Panc1 (cell line): ENCODE measurements at regions not wholly inside any gene's neighbourhood (a gene's known extent, or its start where the extent isn't known, plus 50 kb on each side); places are given as distances from the start of the nearest gene placed in this dataset.

Experiments
- ATAC-seq: fragments of 200-7000 bp; cut with Tn5 transposase; 2 replicates; pipeline ENCODE4 v1.9.1; 2020; ENCODE audit warnings: mild to moderate bottlenecking, moderate library complexity
- BruUV-seq: library from RNA; stranded (reverse); fragments of 400-500 nt; replicated peaks from 2 replicates; lab custom pipeline; 2021; lab: Mats Ljungman, UMichigan
- CTCF ChIA-PET: fragments of 300-600 bp; sonication (Branson Sonifier 250); formaldehyde crosslinking; loops from one replicate; lab custom pipeline; 2022; ENCODE audit warnings: antibody characterized with exemption; lab: Charles Lee
- POLR2A ChIA-PET: fragments of 300-600 bp; sonication (Branson Sonifier 250); formaldehyde crosslinking; loops from one replicate; lab custom pipeline; 2022; ENCODE audit warnings: antibody characterized with exemption; lab: Charles Lee
- DNase-seq: peaks from one replicate; pipeline ENCODE4 v3.0.0-alpha.2; 2010; ENCODE audit warnings: low read depth, low spot score
- H3K27ac ChIP-seq: 2 replicates; pipeline ENCODE4 v1.5.1; 2011; ENCODE audit warnings: mild to moderate bottlenecking, low read length, inconsistent platforms
- H3K27me3 ChIP-seq: fragments of 200-500 bp; sonication (Bioruptor generic); 2 replicates; pipeline ENCODE4 v1.6.0; 2014; ENCODE audit warnings: low read length, inconsistent platforms; ENCODE audit not compliant: control insufficient read depth, insufficient read depth
- H3K36me3 ChIP-seq: fragments of 200-500 bp; sonication (Bioruptor generic); 2 replicates; pipeline ENCODE4 v1.5.1; 2014; ENCODE audit warnings: inconsistent platforms, mild to moderate bottlenecking, low read length, moderate library complexity; ENCODE audit not compliant: control insufficient read depth, insufficient read depth
- H3K4me1 ChIP-seq: 2 replicates; pipeline ENCODE4 v1.5.1; 2011; ENCODE audit warnings: inconsistent platforms, mild to moderate bottlenecking, low read length, moderate library complexity; ENCODE audit not compliant: control insufficient read depth, insufficient read depth
- H3K4me3 ChIP-seq, 2 experiments: 2 replicates each; pipeline ENCODE4 v1.5.1; 2011 to 2012; ENCODE audit warnings: low read depth in 2 of 2, low read length in 2 of 2, mild to moderate bottlenecking in 2 of 2, inconsistent platforms in 1 of 2, moderate library complexity in 1 of 2
- H3K9me3 ChIP-seq: fragments of 200-500 bp; sonication (Bioruptor generic); 2 replicates; pipeline ENCODE4 v1.5.1; 2014; ENCODE audit warnings: low read depth, mild to moderate bottlenecking, inconsistent platforms, low read length, moderate library complexity; ENCODE audit not compliant: control insufficient read depth, insufficient read depth
- POLR2AphosphoS5 ChIP-seq: IDR thresholded peaks from 2 replicates; pipeline ENCODE4 v1.6.1; 2012; ENCODE audit warnings: mild to moderate bottlenecking, low read depth, low read length, moderate library complexity
- SIN3A ChIP-seq: IDR thresholded peaks from 2 replicates; pipeline ENCODE4 v1.6.1; 2012; ENCODE audit warnings: low read depth, mild to moderate bottlenecking, low read length, moderate library complexity, borderline replicate concordance; ENCODE audit not compliant: insufficient read depth
- TCF7L2 ChIP-seq: IDR thresholded peaks from 2 replicates; pipeline ENCODE4 v1.6.1; 2011; ENCODE audit warnings: mild to moderate bottlenecking, low read depth, low read length, inconsistent platforms
- in situ Hi-C: cut with HindIII; loops from 2 replicates; pipeline ENCODE4 v1.10.0; 2016; ENCODE audit warnings: low sequenced_read_pairs, low pct_unique_long_range_greater_than_20kb
- intact Hi-C: fragments of 100-400 bp; cut with micrococcal nuclease; formaldehyde crosslinking; loops from one replicate; pipeline ENCODE4 v1.10.0; 2022; ENCODE audit not compliant: unreplicated experiment
- TF ChIP-seq, protein P1 (sequence below), 2 experiments: IDR thresholded peaks; 2 replicates each; pipeline ENCODE4 v1.6.1; 2011 to 2012; ENCODE audit warnings: low read depth in 2 of 2, control low read depth in 1 of 2, low read length in 1 of 2, mild to moderate bottlenecking in 1 of 2, moderate library complexity in 1 of 2; ENCODE audit not compliant: insufficient read depth in 1 of 2
- TF ChIP-seq, protein P2 (sequence below): fragments of 450-650 bp; IDR thresholded peaks from 2 replicates; pipeline ENCODE4 v1.5.1; 2017; ENCODE audit warnings: mild to moderate bottlenecking

- ATAC-seq (no peak), DNase-seq (no peak)
- ChIA-PET CTCF (no interaction called here), POLR2A (no interaction called here)
- no TSS peak for BruUV-seq
- in situ Hi-C loops: no loop called here
- TF ChIP-seq, protein P1, sequence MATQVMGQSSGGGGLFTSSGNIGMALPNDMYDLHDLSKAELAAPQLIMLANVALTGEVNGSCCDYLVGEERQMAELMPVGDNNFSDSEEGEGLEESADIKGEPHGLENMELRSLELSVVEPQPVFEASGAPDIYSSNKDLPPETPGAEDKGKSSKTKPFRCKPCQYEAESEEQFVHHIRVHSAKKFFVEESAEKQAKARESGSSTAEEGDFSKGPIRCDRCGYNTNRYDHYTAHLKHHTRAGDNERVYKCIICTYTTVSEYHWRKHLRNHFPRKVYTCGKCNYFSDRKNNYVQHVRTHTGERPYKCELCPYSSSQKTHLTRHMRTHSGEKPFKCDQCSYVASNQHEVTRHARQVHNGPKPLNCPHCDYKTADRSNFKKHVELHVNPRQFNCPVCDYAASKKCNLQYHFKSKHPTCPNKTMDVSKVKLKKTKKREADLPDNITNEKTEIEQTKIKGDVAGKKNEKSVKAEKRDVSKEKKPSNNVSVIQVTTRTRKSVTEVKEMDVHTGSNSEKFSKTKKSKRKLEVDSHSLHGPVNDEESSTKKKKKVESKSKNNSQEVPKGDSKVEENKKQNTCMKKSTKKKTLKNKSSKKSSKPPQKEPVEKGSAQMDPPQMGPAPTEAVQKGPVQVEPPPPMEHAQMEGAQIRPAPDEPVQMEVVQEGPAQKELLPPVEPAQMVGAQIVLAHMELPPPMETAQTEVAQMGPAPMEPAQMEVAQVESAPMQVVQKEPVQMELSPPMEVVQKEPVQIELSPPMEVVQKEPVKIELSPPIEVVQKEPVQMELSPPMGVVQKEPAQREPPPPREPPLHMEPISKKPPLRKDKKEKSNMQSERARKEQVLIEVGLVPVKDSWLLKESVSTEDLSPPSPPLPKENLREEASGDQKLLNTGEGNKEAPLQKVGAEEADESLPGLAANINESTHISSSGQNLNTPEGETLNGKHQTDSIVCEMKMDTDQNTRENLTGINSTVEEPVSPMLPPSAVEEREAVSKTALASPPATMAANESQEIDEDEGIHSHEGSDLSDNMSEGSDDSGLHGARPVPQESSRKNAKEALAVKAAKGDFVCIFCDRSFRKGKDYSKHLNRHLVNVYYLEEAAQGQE (IDR thresholded peaks at IDR 0.05; ENCODE audit: insufficient read depth in 1 of 2, low read depth in 2 of 2, low read length in 1 of 2): no peak
- TF ChIP-seq SIN3A: no peak
- TF ChIP-seq POLR2AphosphoS5: no peak
- no peak for TF ChIP-seq TCF7L2
- TF ChIP-seq, protein P2, sequence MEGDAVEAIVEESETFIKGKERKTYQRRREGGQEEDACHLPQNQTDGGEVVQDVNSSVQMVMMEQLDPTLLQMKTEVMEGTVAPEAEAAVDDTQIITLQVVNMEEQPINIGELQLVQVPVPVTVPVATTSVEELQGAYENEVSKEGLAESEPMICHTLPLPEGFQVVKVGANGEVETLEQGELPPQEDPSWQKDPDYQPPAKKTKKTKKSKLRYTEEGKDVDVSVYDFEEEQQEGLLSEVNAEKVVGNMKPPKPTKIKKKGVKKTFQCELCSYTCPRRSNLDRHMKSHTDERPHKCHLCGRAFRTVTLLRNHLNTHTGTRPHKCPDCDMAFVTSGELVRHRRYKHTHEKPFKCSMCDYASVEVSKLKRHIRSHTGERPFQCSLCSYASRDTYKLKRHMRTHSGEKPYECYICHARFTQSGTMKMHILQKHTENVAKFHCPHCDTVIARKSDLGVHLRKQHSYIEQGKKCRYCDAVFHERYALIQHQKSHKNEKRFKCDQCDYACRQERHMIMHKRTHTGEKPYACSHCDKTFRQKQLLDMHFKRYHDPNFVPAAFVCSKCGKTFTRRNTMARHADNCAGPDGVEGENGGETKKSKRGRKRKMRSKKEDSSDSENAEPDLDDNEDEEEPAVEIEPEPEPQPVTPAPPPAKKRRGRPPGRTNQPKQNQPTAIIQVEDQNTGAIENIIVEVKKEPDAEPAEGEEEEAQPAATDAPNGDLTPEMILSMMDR: no peak
- intact Hi-C loops: no loop called here
- Histone ChIP-seq H3K36me3 (no peaks in the 10 kb centered on the region), H3K4me3 (no peak overlapping the region), H3K4me1 (no peaks in the 10 kb centered on the region), H3K27ac (no peak overlapping the region), H3K27me3 (no peaks in the 10 kb centered on the region), H3K9me3 (no peaks in the 10 kb centered on the region)
These were observed 654.9 kb upstream of the HS6ST1 start for GRCh38 chr2:128973566-128973965.

- intact Hi-C loops (no loop called here), in situ Hi-C loops (no loop called here)
- Histone ChIP-seq H3K27me3 (no peaks in the 10 kb centered on the region), H3K27ac (no peak overlapping the region), H3K36me3 (no peaks in the 10 kb centered on the region), H3K4me3 (no peak overlapping the region), H3K9me3 (no peaks in the 10 kb centered on the region), H3K4me1 (no peaks in the 10 kb centered on the region)
- CTCF ChIA-PET: no interaction called here
- DNase-seq (no peak), ATAC-seq (no peak)
- POLR2A ChIA-PET: no interaction called here
- TF ChIP-seq, protein P2: no peak
- TF ChIP-seq SIN3A (no peak), POLR2AphosphoS5 (no peak), TCF7L2 (no peak)
- TF ChIP-seq, protein P1 (IDR thresholded peaks at IDR 0.05; ENCODE audit: insufficient read depth in 1 of 2, low read depth in 2 of 2, low read length in 1 of 2): no peak
- no TSS peak for BruUV-seq
These were observed 659.5 kb upstream of the HS6ST1 start for GRCh38 chr2:128978212-128978611.
